ENCODE measurements at regions not wholly inside any gene's neighbourhood (a gene's known extent, or its start where the extent isn't known, plus 50 kb on each side); places are given as distances from the start of the nearest gene placed in this dataset.
"Not testable (repeated sequence)": the region's sequence is repeated elsewhere in the genome, so short reads cannot be mapped to it uniquely, and the experiment has no call there.

- Mint-ChIP-seq H3K4me3 (no peak overlapping the region), H3K27ac (no peak overlapping the region), H3K4me1 (ENCODE audit: low read depth) (no peaks in the 10 kb centered on the region), H3K9me3 (peaks cover 6% of the 10 kb centered on the region), H3K36me3 (ENCODE audit: low read depth) (no peaks in the 10 kb centered on the region), H3K27me3 (ENCODE audit: low read depth) (no peaks in the 10 kb centered on the region)
Measured at GRCh38 chr13:108056278-108056677, 159.1 kb downstream of the LIG4 start.

- Mint-ChIP-seq H3K36me3 (ENCODE audit: low read depth) (no peaks in the 10 kb centered on the region), H3K27ac (no peak overlapping the region), H3K9me3 (peaks cover 6% of the 10 kb centered on the region), H3K4me3 (no peak overlapping the region), H3K27me3 (ENCODE audit: low read depth) (no peaks in the 10 kb centered on the region), H3K4me1 (ENCODE audit: low read depth) (no peaks in the 10 kb centered on the region)
Measured at GRCh38 chr13:108049211-108049610, 166.1 kb downstream of the LIG4 start.

GRCh38 chr13:108044954-108045353 is 170.4 kb downstream of the LIG4 start:
- Mint-ChIP-seq H3K4me3 (no peak overlapping the region), H3K36me3 (ENCODE audit: low read depth) (no peaks in the 10 kb centered on the region), H3K4me1 (ENCODE audit: low read depth) (no peaks in the 10 kb centered on the region)

GRCh38 chr13:108042866-108043265 is 172.5 kb downstream of the LIG4 start:
- not testable (repeated sequence) for H3K4me1 Mint-ChIP-seq (ENCODE audit: low read depth); H3K27me3 Mint-ChIP-seq (ENCODE audit: low read depth); H3K9me3 Mint-ChIP-seq; H3K36me3 Mint-ChIP-seq (ENCODE audit: low read depth); H3K27ac Mint-ChIP-seq; H3K4me3 Mint-ChIP-seq

More at GRCh38 chr13:108044954-108045353, 170.4 kb downstream of the LIG4 start:
- Mint-ChIP-seq H3K27me3 (ENCODE audit: low read depth) (no peaks in the 10 kb centered on the region), H3K9me3 (no peaks in the 10 kb centered on the region), H3K27ac (no peak overlapping the region)

DNA sequence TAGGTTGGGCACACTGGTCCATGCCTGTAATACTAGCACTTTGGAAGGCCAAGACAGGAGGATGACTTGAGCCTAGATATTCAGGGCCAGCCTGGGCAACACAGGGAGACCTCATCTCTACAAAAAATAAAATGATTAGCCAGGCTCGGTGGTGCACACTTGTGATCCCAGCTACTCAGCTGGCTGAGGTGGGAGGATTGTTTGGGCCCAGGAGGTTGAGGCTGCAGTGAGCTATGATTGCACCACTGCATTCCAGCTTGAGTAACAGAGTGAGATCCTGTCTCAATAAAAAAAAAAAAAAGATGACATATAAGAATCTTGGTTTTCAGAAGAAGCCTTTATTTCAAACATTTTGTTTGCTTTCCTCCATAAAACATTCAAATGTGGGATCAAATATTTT is 178.0 kb downstream of the LIG4 start:
- no peaks in the 10 kb centered on the region for H3K27me3 Mint-ChIP-seq (ENCODE audit: low read depth)

GRCh38 chr13:108036411-108036932 is 178.9 kb downstream of the LIG4 start:
- Mint-ChIP-seq H3K36me3 (ENCODE audit: low read depth) (no peaks in the 10 kb centered on the region), H3K4me1 (ENCODE audit: low read depth) (no peaks in the 10 kb centered on the region), H3K4me3 (no peak overlapping the region), H3K27ac (no peak overlapping the region), H3K9me3 (peaks cover 4% of the 10 kb centered on the region), H3K27me3 (ENCODE audit: low read depth) (no peaks in the 10 kb centered on the region)

More for the DNA sequence above, 178.0 kb downstream of the LIG4 start:
- Mint-ChIP-seq H3K4me1 (ENCODE audit: low read depth) (no peaks in the 10 kb centered on the region), H3K27ac (no peak overlapping the region), H3K36me3 (ENCODE audit: low read depth) (no peaks in the 10 kb centered on the region), H3K4me3 (no peak overlapping the region), H3K9me3 (no peaks in the 10 kb centered on the region)

DNA sequence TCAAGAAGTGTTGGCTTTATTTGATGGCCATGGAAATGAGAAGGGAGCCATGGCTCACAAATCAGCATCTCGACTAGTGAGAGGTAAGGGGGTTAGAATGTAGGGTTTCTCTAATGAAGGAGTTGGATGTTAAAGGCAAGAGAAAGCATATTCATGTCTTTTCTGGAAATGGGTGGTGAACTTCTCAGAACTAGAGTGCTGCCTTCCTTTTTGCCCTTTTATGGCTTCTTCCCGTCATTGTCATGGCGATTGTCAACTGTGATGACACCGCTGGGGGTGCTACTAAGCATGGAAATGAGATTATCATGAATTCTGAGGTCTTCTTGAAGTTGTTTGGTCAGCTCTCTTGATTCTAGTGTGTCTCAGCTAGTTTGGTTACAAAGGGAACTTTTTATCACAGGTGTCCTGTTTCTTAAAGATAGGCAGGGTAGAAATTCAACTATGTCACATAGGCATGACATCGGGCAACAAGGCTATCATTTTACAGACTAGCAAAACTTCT is 180.4 kb downstream of the LIG4 start:
- H3K4me1 Mint-ChIP-seq (ENCODE audit: low read depth): no peaks in the 10 kb centered on the region
- H3K27ac Mint-ChIP-seq: no peak overlapping the region
- peaks cover 6% of the 10 kb centered on the region for H3K9me3 Mint-ChIP-seq
- no peaks in the 10 kb centered on the region for H3K27me3 Mint-ChIP-seq (ENCODE audit: low read depth)
- no peaks in the 10 kb centered on the region for H3K36me3 Mint-ChIP-seq (ENCODE audit: low read depth)
- H3K4me3 Mint-ChIP-seq: no peak overlapping the region

GRCh38 chr13:108033800-108034707 is 181.3 kb downstream of the LIG4 start:
- H3K4me3 Mint-ChIP-seq: no peak overlapping the region
- H3K27me3 Mint-ChIP-seq (ENCODE audit: low read depth): no peaks in the 10 kb centered on the region
- no peak overlapping the region for H3K27ac Mint-ChIP-seq
- no peaks in the 10 kb centered on the region for H3K4me1 Mint-ChIP-seq (ENCODE audit: low read depth)
- H3K9me3 Mint-ChIP-seq: peaks cover 6% of the 10 kb centered on the region
- no peaks in the 10 kb centered on the region for H3K36me3 Mint-ChIP-seq (ENCODE audit: low read depth)

DNA sequence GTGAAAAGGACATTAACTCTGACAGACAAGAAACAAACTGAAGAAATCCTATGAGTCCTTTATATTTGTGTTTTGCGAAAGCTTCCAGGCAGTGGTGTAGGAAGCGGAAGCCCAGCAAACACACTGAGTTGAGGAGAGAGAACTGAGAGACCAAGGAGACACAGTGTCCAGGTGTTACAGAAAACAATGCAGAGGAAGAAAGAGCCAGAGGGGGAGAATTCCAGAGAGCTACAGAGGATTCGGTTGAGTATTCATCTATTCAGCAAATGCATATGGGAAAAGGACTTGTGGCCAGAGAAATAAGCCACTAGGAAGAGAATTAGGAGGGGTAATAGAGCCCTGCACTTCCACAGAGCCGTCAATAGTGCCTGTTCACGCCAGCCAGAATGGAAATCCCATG is 183.5 kb downstream of the LIG4 start:
- Mint-ChIP-seq H3K4me3 (no peak overlapping the region), H3K27ac (no peak overlapping the region), H3K4me1 (ENCODE audit: low read depth) (no peaks in the 10 kb centered on the region), H3K36me3 (ENCODE audit: low read depth) (no peaks in the 10 kb centered on the region), H3K27me3 (ENCODE audit: low read depth) (no peaks in the 10 kb centered on the region), H3K9me3 (peaks cover 6% of the 10 kb centered on the region)

GRCh38 chr13:108030769-108031168 is 184.6 kb downstream of the LIG4 start:
- Mint-ChIP-seq H3K27me3 (ENCODE audit: low read depth) (no peaks in the 10 kb centered on the region), H3K4me3 (no peak overlapping the region), H3K36me3 (ENCODE audit: low read depth) (no peaks in the 10 kb centered on the region), H3K27ac (no peak overlapping the region), H3K9me3 (peaks cover 6% of the 10 kb centered on the region), H3K4me1 (ENCODE audit: low read depth) (no peaks in the 10 kb centered on the region)

GRCh38 chr13:108026680-108027410 is 188.5 kb downstream of the LIG4 start:
- no peak overlapping the region for H3K4me3 Mint-ChIP-seq
- no peaks in the 10 kb centered on the region for H3K4me1 Mint-ChIP-seq (ENCODE audit: low read depth)
- H3K27ac Mint-ChIP-seq: no peak overlapping the region
- peaks cover 11% of the 10 kb centered on the region for H3K9me3 Mint-ChIP-seq
- H3K36me3 Mint-ChIP-seq (ENCODE audit: low read depth): no peaks in the 10 kb centered on the region
- no peaks in the 10 kb centered on the region for H3K27me3 Mint-ChIP-seq (ENCODE audit: low read depth)

DNA sequence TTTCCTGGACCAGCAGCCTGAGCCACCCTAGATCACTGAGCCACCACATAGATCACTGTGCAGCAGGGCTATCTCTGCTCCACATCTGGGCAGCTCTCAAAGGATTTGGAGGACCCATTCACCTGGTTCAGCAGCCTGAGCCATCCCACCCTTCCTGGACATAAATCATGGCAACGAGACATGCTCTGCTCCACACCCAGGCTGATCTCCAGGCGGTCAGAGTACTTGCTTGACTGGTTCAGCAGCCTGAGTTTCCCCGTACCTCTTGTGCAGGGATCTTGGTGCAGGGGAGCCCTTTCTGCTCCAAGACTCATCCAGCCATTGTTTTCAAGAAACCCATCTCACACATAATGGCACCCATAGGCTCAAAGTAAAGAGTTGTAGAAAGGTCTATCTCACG is 195.3 kb downstream of the LIG4 start:
- Mint-ChIP-seq H3K4me1 (ENCODE audit: low read depth) (no peaks in the 10 kb centered on the region), H3K27me3 (ENCODE audit: low read depth) (no peaks in the 10 kb centered on the region), H3K27ac (no peak overlapping the region), H3K4me3 (no peak overlapping the region), H3K36me3 (ENCODE audit: low read depth) (no peaks in the 10 kb centered on the region), H3K9me3 (peaks cover 19% of the 10 kb centered on the region)

DNA sequence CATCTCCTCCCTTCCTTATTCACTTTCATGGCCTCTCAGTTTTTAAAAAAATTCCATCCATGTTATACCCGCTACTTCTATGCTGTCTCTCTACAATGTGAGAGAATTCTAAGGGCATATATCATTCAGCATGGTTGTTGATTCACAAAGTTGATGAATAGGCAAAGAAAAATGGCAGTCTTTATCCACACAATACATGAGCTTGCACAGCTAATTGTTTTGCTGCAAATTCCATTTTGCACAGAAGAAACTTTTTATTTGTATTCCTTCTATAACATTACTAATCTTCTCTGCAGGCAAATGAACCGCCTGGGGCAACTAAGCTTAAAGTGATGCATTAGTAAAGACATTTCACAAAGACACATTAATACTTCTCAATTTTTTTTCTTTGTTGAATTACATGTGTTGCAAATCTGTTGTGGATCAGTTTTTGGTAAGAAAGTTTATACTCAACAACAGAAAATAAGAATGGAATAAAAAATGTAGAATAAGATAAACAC is 196.9 kb downstream of the LIG4 start:
- Mint-ChIP-seq H3K27ac (no peak overlapping the region), H3K27me3 (ENCODE audit: low read depth) (no peaks in the 10 kb centered on the region), H3K36me3 (ENCODE audit: low read depth) (no peaks in the 10 kb centered on the region)

DNA sequence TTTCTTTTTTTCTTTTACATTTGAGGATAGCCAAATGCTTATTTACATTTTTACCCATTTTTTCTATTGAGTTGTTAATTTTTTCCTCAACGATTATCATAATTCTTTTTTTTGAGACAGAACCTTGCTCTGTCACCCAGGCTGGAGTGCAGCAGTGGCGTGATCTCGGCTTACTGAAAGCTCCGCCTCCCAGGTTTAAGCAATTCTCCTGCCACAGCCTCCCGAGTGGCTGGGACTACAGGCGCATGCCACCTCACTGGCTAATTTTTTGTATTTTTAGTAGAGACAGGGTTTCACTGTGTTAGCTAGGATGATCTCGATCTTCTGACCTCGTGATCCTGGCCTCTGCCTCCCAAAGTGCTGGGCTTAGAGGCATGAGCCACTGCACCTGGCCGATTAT is 208.7 kb downstream of the LIG4 start:
- no peaks in the 10 kb centered on the region for H3K9me3 Mint-ChIP-seq
- no peaks in the 10 kb centered on the region for H3K4me1 Mint-ChIP-seq (ENCODE audit: low read depth)
- no peak overlapping the region for H3K27ac Mint-ChIP-seq
- no peaks in the 10 kb centered on the region for H3K27me3 Mint-ChIP-seq (ENCODE audit: low read depth)
- H3K36me3 Mint-ChIP-seq (ENCODE audit: low read depth): no peaks in the 10 kb centered on the region
- H3K4me3 Mint-ChIP-seq: no peak overlapping the region

More for the DNA sequence above, 196.9 kb downstream of the LIG4 start:
- Mint-ChIP-seq H3K9me3 (peaks cover 14% of the 10 kb centered on the region), H3K4me1 (ENCODE audit: low read depth) (no peaks in the 10 kb centered on the region), H3K4me3 (no peak overlapping the region)

Measured in T-helper 1 cell treated with Interleukin-12 subunit alpha and Interleukin-12 subunit beta and Interleukin-4 antibody, amounts not matched to agents 30 μg/mL and 1 μg/mL, for 36 hours (primary cell).